NCI-H2196 treated with DMSO at 0.1 percent for 48 hours (cell line): ENCODE measurements at regions not wholly inside any gene's neighbourhood (a gene's known extent, or its start where the extent isn't known, plus 50 kb on each side); places are given as distances from the start of the nearest gene placed in this dataset.

ENCODE experiments used
- DNase-seq: peaks from one replicate; lab custom pipeline; 2025; ENCODE audit not compliant: unreplicated experiment; lab: John Stamatoyannopoulos, UW

DNA sequence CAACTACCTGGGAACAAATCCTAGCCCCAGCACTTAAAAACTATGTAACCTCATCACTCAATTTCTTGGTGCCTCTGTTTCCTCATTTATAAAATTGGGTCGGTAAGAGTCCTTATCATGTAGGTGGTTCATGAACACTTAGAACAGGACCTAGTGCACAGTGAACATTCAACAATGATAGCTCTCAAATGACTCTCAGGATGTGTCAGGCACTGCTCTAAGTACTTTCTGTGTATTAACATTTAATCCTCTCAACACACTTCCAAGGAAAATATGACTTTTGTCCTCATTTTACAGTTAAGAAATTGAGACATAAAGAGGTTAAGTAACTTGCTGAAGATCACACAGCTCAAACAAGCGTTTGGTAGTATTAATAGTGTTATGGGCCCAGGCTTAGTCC lies 202.1 kb upstream of the KLF4 start:
- DNase-seq = no peak

- DNase-seq = no peak
These were observed 200.5 kb upstream of the KLF4 start for GRCh38 chr9:107690021-107690420.

- DNase-seq = no peak
These were observed 199.2 kb upstream of the KLF4 start for GRCh38 chr9:107688728-107689127.

GRCh38 chr9:107685901-107686300 lies 196.3 kb upstream of the KLF4 start:
- DNase-seq = no peak

DNA sequence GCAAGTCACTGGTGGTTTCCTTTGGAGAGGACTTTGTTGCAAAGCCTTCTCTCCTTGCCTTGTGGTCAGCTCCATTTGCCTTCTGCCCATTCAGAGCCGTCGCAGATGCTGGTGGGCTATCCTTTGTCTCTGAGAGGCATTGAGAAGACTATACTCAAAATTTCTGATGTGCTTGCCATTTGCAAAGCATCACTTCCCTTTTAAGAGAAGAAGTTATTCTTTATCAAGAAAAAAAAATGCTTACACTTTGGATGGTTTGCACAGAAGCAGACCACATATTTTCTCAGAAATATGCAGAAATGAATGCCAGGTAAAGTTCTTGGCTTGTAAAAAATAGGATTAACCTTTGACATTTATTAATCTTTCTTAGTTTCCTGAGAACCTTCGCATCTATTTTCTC lies 195.8 kb upstream of the KLF4 start:
- DNase-seq = no peak

DNA sequence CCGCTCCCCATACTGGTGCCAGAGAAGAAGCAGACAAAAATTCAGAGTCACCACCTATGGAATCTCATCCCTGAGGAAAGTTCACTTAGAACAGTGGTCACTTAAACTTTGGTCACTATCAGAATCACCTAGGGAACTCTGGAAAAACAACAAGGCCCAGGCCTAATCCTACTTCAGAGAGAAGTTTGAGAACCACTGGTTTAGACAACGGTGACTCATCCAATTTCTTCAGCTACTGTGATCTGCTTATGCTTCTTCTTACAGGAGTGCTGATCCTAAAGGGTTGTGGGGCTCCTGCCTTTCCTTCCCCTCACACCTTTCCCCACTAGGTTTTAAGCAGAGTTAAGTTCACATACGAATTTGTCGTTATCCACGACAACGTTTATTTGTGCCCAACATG lies 194.7 kb upstream of the KLF4 start:
- no peak for DNase-seq

DNA sequence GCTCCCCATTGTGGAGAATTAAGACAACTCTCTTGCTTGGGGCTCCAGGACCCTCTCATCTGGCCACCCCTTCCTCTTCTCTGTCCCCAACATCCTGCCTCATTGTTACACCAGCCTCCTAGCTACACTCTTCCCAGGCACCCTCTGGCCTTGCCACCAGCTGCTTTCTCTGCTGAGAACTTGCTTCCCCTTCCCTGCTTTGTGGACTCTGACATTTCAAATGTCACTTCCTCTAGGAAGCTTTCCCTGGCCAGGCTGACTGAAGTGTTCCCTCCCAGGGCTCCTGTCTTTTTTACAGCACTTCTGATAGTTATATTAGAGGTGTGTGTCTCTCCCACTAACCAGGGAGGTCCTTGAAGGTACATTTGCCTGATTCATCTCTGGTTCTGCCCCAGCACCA lies 194.0 kb upstream of the KLF4 start:
- DNase-seq = no peak

DNA sequence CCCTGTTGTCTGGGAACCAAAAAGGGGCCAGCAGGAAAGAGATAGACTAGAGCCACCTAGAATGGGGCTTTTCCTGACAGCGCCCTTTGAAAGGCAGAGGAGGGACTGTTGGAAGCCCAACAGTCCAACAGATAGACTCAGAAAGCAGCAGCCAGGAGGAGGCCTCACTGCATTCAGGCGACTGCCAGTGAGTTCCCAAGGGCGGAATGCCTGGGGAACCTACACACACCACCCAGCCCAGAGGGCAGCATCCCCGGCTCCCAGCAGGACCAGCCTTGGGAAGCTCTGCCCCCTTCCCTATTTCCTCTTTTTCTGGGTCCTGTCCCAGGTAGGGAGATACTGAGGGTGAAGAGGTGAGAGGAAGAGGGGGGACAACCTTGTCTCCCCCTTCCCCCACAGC lies 192.4 kb upstream of the KLF4 start:
- DNase-seq = no peak

DNA sequence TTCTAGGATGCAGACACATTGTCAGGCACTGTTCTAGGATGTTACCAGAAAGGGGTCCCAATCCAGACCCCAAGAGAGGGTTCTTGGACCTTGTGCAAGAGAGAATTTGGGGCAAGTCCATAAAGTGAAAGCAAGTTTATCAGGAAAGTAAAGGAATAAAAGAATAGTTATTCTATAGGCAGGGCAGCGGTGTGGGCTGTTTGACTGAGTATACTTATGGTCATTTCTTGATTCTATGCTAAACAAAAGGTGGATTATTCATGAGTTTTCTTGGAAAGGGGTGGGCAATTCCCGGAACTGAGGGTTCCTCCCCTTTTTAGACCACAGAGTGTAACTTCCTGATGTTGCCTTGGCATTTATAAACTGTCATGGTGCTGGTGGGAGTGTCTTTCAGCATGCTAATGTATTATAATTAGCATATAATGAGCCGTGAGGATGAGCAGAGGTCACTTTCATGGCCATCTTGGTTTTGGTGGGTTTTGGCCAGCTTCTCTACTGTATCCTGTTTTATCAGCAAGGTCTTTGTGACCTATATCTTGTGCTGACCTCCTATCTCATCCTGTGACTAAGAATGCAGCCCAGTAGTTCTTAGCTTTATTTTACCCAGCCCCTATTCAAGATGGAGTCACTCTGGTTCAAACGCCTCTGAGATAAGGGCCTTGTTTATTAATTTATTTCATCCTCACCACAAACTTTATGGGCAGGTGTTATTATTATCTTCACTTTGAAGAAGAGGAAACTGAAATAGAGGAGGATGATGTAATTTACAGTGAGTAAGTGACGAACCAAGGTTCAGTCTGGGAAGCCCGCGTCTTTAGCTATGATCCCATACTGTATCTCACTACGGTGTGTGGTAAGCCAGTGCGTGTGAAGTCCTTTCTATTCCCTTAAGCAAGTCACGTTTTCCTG lies 186.0 kb upstream of the KLF4 start:
- DNase-seq = no peak

- no peak for DNase-seq
These were observed 185.2 kb upstream of the KLF4 start for GRCh38 chr9:107674721-107675277.

DNA sequence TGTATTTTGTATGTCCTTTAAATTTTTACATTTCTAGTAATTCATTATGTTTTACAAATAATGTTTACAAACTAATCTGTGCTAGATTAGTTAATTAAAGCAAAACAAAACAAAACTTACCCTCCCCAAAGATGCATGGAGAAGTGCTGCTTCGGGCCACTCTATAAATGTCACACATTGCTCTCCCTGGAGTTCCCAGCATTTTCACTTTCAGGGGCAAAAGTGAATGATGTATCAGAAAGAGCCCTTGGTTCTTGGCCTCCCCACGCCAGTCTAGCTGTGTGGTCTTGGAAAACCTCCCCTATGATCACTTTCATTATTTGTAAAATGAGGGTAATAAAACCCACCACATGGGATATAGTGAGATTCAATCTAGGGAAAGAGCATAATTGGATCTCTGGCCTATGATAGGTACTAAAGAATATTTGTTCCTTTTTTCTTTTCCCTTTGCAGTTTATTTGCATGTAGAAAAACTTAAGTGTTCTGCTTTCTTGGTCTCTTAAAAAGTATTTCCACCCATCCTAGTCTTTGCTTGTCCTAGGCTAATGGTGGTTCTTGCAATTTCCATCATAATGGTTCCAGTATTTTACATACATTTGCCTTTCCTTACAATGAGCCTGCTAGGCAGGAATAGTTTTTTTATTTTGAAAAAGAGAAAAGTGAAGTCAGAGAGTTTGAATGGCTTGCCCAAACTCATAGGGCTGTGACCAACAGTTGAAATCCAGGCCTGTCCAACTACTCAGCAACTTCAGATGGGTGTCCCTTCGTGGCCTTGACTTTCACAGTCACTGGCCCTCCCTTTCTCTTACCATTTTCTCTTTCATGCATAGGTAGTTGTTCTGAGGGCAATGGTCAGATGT lies 184.5 kb upstream of the KLF4 start:
- DNase-seq = no peak

- no peak for DNase-seq
These were observed 182.0 kb upstream of the KLF4 start for GRCh38 chr9:107671588-107671987.

DNA sequence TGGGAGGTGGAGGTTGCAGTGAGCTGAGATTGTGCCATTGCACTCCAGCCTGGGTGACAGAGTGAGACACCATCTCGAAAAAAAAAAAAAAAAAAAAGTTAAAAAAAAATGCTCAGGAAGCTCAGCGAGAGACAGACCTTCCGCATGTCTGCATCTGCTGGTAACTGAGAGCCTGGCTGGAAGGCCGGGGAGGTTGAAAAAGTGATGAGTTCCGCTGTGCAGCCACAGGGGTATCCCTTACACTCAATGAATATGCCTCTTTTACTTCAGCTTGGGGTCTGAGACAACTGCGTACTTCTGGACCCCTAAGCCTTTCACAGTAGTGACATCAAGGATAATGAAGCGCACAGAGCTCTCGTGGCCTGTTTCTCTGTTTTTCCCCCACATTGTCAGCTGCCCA lies 179.9 kb upstream of the KLF4 start:
- DNase-seq = no peak

- DNase-seq = no peak
These were observed 177.9 kb upstream of the KLF4 start for GRCh38 chr9:107667231-107668070.

DNA sequence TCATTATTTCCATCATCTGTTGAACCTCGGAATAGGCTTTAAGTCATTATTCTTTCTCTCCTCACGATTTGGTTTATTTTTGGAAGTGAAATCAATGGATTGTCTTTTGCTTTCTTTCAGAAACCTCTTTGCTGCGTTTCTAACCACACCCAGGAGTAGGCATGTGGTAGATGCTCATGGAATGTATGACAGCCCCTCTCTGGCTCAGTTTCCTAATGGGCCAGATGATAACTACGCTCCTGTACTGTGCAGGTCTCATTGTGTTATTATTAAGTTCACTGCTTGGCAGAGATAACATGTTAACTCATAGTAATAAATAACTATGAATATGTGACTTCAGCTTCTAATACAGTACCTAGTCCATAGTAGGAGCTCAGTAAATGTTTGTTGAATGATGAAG lies 175.5 kb upstream of the KLF4 start:
- no peak for DNase-seq

DNA sequence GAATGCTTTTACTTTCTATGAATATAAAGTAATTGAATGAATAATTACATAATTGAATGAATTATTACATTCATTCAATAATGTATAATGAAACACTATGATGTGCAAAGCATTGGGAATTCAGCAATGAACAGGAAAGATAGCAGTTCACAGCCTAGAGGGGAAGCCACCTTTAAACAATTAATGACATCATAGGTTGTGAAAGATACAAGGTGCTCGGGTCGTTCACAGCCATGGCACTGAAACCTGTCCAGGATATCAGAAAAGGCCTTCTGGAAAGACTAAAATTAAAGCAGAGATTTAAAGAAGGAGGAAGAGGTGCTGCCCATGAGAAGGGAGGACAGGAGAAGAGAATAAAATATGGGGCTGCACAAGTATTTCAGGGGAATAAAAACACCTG lies 171.4 kb upstream of the KLF4 start:
- no peak for DNase-seq

GRCh38 chr9:107653263-107653821 lies 163.8 kb upstream of the KLF4 start:
- no peak for DNase-seq

DNA sequence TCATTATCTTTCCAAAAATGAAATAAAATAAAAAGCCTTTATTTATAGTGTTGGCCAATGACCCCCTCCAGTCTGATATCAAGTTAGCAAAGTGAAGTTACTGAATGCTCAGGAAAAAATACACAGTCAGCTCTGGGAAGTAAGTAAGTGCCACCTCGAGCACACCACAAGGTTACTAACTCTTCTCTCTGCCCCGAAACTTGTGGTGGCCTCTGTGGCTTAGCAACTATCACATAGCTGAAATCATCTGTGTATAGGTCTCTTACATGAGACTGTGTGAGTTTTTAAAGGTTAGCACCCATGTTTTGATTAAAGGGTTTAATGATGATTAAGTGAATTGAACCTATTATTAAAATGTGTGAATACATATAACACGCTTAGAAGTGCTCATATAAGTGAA lies 161.4 kb upstream of the KLF4 start:
- DNase-seq = no peak

DNA sequence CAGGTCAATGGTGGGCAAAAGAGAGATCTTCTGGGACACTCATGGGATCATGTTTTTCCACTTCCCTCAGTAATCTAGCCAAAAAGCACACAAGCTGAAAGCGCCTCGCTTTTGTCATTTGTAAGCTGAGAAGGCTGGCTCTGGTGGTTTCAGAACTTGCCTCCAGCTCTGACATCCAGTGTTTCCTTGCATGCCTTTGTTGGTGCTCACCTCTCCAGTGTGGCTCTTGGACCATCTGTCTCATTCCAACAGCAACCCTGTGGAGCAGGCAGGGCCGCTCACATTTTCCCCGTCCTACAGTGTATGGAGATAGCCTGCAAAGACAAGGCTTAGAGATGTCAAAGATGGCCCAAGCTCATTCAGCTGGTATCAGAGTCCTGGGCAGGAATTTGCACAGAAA lies 160.8 kb upstream of the KLF4 start:
- DNase-seq = no peak

DNA sequence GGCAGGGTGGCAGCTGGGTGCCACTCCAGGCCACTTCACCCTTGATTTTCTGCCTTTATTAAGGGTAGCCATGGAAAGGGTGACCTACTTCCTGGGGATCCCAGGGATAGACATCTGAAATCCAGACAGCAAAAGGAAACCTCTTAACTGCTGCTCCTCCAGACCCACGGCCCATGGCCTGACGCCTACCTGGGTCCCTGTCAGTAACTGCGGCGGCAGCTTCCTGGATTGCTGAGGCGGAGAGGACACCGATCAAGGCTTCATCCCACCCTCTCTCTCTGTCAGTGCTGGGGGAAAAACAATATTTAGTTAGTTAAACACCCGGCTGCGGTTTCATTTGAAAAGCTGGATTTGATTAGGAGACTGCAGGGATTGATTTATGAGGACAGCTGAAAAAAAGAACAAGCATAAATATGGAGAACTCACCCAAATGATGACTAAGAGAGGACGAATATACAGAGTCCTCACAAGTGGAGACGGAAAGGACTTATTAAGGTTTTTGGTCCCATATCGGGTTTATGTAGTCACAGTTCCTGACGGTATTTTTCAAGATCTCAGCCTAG lies 158.7 kb upstream of the KLF4 start:
- no peak for DNase-seq
